ENCODE measurements at regions not wholly inside any gene's neighbourhood (a gene's known extent, or its start where the extent isn't known, plus 50 kb on each side); places are given as distances from the start of the nearest gene placed in this dataset.

GRCh38 chr5:116738615-116739261, 164.1 kb upstream of the SEMA6A start:
- intact Hi-C loops (cut with micrococcal nuclease), result no loop called here
- H3K27me3 Mint-ChIP-seq (ENCODE audit: low read depth in 2 of 2), result no peaks in the 10 kb centered on the region
- Histone ChIP-seq H3K27me3 (ENCODE audit: control insufficient read depth, insufficient read depth, low read length) (no peaks in the 10 kb centered on the region), H3K36me3 (ENCODE audit: control insufficient read depth, insufficient read depth, low read length) (no peaks in the 10 kb centered on the region), H3K9me3 (ENCODE audit: control insufficient read depth, insufficient read depth, low read length) (peaks cover 3% of the 10 kb centered on the region), H3K4me1 (ENCODE audit: control insufficient read depth, insufficient read depth, low read length) (no peaks in the 10 kb centered on the region), H3K27ac (ENCODE audit: low read length) (no peak overlapping the region), H3K4me3 (ENCODE audit: low read length) (no peak overlapping the region)
- no peaks in the 10 kb centered on the region for H3K4me1 Mint-ChIP-seq
- TF ChIP-seq CTCF (IDR thresholded peaks at IDR 0.05), result no peak
- H3K36me3 Mint-ChIP-seq, result no peaks in the 10 kb centered on the region
- ATAC-seq (no peak), DNase-seq (no peak)
- H3K27ac Mint-ChIP-seq, result no peak overlapping the region
- H3K9me3 Mint-ChIP-seq, result peaks cover 0 to 3% of the 10 kb centered on the region in 2 donors
- 93% methylated on average over 4 of the region's 6 CpGs for WGBS (ENCODE audit: insufficient coverage)
- H3K4me3 Mint-ChIP-seq, result no peak overlapping the region

GRCh38 chr5:116738239-116738614, 163.6 kb upstream of the SEMA6A start:
- no peak overlapping the region for H3K4me3 Mint-ChIP-seq
- no peak for DNase-seq

GRCh38 chr5:116736671-116737070, 162.0 kb upstream of the SEMA6A start:
- H3K36me3 Mint-ChIP-seq, result no peaks in the 10 kb centered on the region
- H3K4me3 Mint-ChIP-seq, result no peak overlapping the region

More at GRCh38 chr5:116738239-116738614, 163.6 kb upstream of the SEMA6A start:
- no peak overlapping the region for H3K4me3 ChIP-seq (ENCODE audit: low read length)
- intact Hi-C loops (cut with micrococcal nuclease), result no loop called here
- Mint-ChIP-seq H3K27ac (no peak overlapping the region), H3K27me3 (ENCODE audit: low read depth in 2 of 2) (no peaks in the 10 kb centered on the region), H3K36me3 (no peaks in the 10 kb centered on the region), H3K4me1 (no peaks in the 10 kb centered on the region), H3K9me3 (peaks cover 0 to 3% of the 10 kb centered on the region in 2 donors)
- no peaks in the 10 kb centered on the region for H3K9me3 ChIP-seq (ENCODE audit: control insufficient read depth, insufficient read depth, low read length)
- no peak for ATAC-seq
- no peaks in the 10 kb centered on the region for H3K4me1 ChIP-seq (ENCODE audit: control insufficient read depth, insufficient read depth, low read length)
- TF ChIP-seq CTCF (IDR thresholded peaks at IDR 0.05), result no peak
- no peaks in the 10 kb centered on the region for H3K36me3 ChIP-seq (ENCODE audit: control insufficient read depth, insufficient read depth, low read length)
- H3K27ac ChIP-seq (ENCODE audit: low read length), result no peak overlapping the region
- WGBS (ENCODE audit: insufficient coverage), result 63% methylated on average over 5 of the region's 5 CpGs
- no peaks in the 10 kb centered on the region for H3K27me3 ChIP-seq (ENCODE audit: control insufficient read depth, insufficient read depth, low read length)

More at GRCh38 chr5:116736671-116737070, 162.0 kb upstream of the SEMA6A start:
- H3K27ac ChIP-seq (ENCODE audit: low read length), result no peak overlapping the region
- no peaks in the 10 kb centered on the region for H3K4me1 ChIP-seq (ENCODE audit: control insufficient read depth, insufficient read depth, low read length)
- Mint-ChIP-seq H3K27ac (no peak overlapping the region), H3K4me1 (no peaks in the 10 kb centered on the region), H3K27me3 (ENCODE audit: low read depth in 2 of 2) (no peaks in the 10 kb centered on the region), H3K9me3 (peaks cover 0 to 3% of the 10 kb centered on the region in 2 donors)
- H3K27me3 ChIP-seq (ENCODE audit: control insufficient read depth, insufficient read depth, low read length), result no peaks in the 10 kb centered on the region
- intact Hi-C loops (cut with micrococcal nuclease), result no loop called here
- no peaks in the 10 kb centered on the region for H3K36me3 ChIP-seq (ENCODE audit: control insufficient read depth, insufficient read depth, low read length)
- no peak for ATAC-seq
- no peak for DNase-seq
- no peaks in the 10 kb centered on the region for H3K9me3 ChIP-seq (ENCODE audit: control insufficient read depth, insufficient read depth, low read length)
- TF ChIP-seq CTCF (IDR thresholded peaks at IDR 0.05), result no peak
- no peak overlapping the region for H3K4me3 ChIP-seq (ENCODE audit: low read length)
